ENCODE measurements at regions not wholly inside any gene's neighbourhood (a gene's known extent, or its start where the extent isn't known, plus 50 kb on each side); places are given as distances from the start of the nearest gene placed in this dataset.

DNA sequence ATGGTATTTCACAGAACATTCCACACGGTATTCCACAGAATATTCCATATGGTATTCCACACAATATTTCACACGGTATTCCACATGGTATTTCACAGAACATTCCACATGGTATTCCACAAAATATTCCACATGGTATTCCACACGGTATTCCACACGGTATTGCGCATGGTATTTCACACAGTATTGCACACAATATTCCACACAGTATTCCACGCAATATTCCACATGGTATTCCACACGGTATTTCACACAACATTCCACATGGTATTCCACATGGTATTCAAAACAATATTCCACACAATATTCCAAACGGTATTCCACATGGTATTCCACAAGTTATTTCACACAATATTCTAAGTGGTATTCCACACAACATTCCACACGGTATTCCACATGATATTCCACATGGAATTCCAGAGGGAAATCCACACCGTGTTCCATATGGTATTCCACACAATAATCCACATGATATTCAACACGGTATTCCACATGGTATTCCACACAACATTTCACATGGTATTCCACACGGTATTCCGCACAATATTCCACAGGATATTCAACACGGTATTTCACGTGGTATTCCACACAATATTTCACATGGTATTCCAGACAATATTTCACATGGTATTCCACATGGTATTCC, 136.7 kb upstream of the CHST15 start:
- no peak for TF ChIP-seq CTCF (IDR thresholded peaks at IDR 0.05)

DNA sequence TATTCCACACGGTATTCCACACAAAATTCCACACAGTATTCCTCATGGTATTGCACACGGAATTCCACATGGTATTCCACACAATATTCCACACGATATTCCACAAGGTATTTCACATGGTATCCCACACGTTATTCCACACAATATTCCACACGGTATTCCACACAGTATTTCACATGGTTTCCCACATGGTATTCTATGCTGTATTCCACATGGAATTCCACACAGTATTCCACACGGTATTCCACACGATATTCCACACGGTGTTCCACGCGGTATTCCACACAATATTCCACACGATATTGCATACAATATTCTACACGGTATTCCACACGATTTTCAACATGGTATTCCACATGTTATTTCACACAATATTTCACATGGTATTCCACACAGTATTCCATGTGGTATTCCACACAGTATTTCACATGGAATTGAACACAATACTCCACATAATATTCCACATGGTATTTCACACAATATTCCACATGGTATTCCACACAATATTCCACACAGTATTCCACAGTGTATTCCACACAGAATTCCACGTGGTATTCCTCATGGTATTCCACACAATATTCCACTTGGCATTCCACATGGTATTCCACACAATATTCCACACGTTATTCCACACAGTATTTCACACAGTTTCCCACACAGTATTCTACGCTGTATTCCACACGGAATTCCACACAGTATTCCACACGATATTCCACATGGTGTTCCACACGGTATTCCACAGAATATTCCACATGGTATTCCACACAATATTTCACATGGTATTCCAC, 136.0 kb upstream of the CHST15 start:
- TF ChIP-seq CTCF (IDR thresholded peaks at IDR 0.05): no peak

- TF ChIP-seq CTCF (IDR thresholded peaks at IDR 0.05): no peak
These were observed 135.1 kb upstream of the CHST15 start for GRCh38 chr10:124228471-124228870.

GRCh38 chr10:124227988-124228387, 134.6 kb upstream of the CHST15 start:
- no peak for TF ChIP-seq CTCF (IDR thresholded peaks at IDR 0.05)

GRCh38 chr10:124227055-124227975, 133.9 kb upstream of the CHST15 start:
- TF ChIP-seq CTCF (IDR thresholded peaks at IDR 0.05): no peak

DNA sequence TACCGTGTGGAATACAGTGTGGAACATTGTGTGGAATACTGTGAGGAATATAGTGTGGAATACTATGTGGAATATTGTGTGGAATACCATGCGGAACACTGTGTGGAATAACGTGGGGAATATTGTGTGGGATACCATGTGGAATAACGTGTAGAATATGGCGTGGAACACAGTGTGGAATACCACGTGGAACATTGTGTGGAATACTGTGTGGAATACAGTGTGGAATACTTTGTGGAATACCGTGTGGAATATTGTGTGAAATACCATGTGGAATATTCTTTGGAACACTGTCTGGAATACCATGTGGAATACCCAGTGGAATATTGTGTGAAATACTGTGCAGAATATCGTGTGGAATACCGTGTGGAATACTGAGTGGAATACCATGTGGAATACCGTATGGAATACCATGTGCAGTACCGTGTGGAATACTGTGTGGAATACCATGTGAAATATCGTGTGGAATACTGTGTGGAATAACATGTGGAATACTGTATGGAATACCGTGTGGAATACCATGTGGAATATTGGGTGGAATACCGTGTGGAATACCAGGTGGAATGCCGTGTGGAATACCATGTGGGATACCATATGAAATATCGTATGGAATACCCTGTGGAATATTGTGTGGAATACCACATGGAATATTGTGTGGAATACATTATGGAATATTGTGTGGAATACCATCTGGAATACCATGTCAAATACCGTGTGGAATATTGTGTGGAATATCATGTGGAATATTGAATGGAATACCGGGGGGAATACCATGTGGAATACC, 133.1 kb upstream of the CHST15 start:
- no peak for TF ChIP-seq CTCF (IDR thresholded peaks at IDR 0.05)
